HCT116 (cell line): ENCODE measurements at regions not wholly inside any gene's neighbourhood (a gene's known extent, or its start where the extent isn't known, plus 50 kb on each side); places are given as distances from the start of the nearest gene placed in this dataset.

Experiments
- CTCF ChIP-seq, 3 experiments: fragments of 200-600 bp in 1 of 3; sonication (generic) in 1 of 3; IDR thresholded peaks in 2 of 3; conservative IDR thresholded peaks in 1 of 3; 2 replicates each; pipeline ENCODE4 v1.5.1; 2012 to 2017; ENCODE audit warnings: low read depth in 2 of 3, low read length in 2 of 3, antibody characterized with exemption in 1 of 3, borderline replicate concordance in 1 of 3, control low read depth in 1 of 3, mild to moderate bottlenecking in 1 of 3, mixed read lengths in 1 of 3, mixed run types in 1 of 3, moderate library complexity in 1 of 3; ENCODE audit not compliant: insufficient read depth in 1 of 3
- JUND ChIP-seq: IDR thresholded peaks from 2 replicates; pipeline ENCODE4 v1.6.1; 2012
- MAX ChIP-seq: IDR thresholded peaks from 2 replicates; pipeline ENCODE4 v1.6.1; 2012
- POLR2A ChIP-seq: IDR thresholded peaks from 2 replicates; pipeline ENCODE4 v1.7.0; 2011; ENCODE audit warnings: borderline replicate concordance; ENCODE audit not compliant: insufficient read depth, insufficient read length; ENCODE audit errors: extremely low read depth
- SIN3A ChIP-seq: IDR thresholded peaks from 2 replicates; pipeline ENCODE4 v1.6.1; 2012; ENCODE audit warnings: low read depth
- YY1 ChIP-seq: IDR thresholded peaks from 2 replicates; pipeline ENCODE4 v1.6.1; 2011; ENCODE audit warnings: low read length, low read depth, moderate library complexity, mild to moderate bottlenecking; ENCODE audit not compliant: insufficient replicate concordance; ENCODE audit errors: extremely low read depth

GRCh38 chr1:177665935-177666334 lies 303.9 kb downstream of the SEC16B start:
- TF ChIP-seq YY1 (no peak), CTCF (IDR thresholded peaks at IDR 0.05 in 2 of 3, conservative IDR thresholded peaks at IDR 0.05 in 1 of 3; ENCODE audit: borderline replicate concordance in 1 of 3, insufficient read depth in 1 of 3, low read depth in 2 of 3, low read length in 2 of 3) (no peak), MAX (no peak), JUND (no peak), POLR2A (no peak), SIN3A (no peak)
